IMR-90 (cell line): ENCODE measurements at regions not wholly inside any gene's neighbourhood (a gene's known extent, or its start where the extent isn't known, plus 50 kb on each side); places are given as distances from the start of the nearest gene placed in this dataset.

Source experiments
- ATAC-seq: fragments of 200-7000 bp; cut with Tn5 transposase; 2 replicates; pipeline ENCODE4 v1.9.1; 2020; ENCODE audit warnings: low read depth, mild to moderate bottlenecking, moderate library complexity
- BruUV-seq: library from RNA; stranded (reverse); fragments of 400-500 nt; replicated peaks from 2 replicates; lab custom pipeline; 2021; lab: Mats Ljungman, UMichigan
- CTCF ChIA-PET: fragments of 300-600 bp; formaldehyde crosslinking; extraction: SDS; loops from one replicate; lab custom pipeline; 2021; ENCODE audit warnings: antibody characterized with exemption; lab: Yijun Ruan, JAX
- POLR2A ChIA-PET: fragments of 300-600 bp; sonication (Branson Sonifier 250); formaldehyde crosslinking; loops from one replicate; lab custom pipeline; 2022; ENCODE audit warnings: antibody characterized with exemption; ENCODE audit not compliant: unreplicated experiment; lab: Charles Lee
- DNase-seq: peaks from one replicate; pipeline ENCODE4 v3.0.0; 2013
- H2AFZ ChIP-seq: replicated peaks from 2 replicates; pipeline ENCODE3; 2013; ENCODE audit warnings: low read length, mild to moderate bottlenecking; ENCODE audit not compliant: poor library complexity
- H2AK5ac ChIP-seq: 2 replicates; pipeline ENCODE4 v1.6.1; 2013; ENCODE audit warnings: low read depth, low read length, inconsistent platforms
- H2AK9ac ChIP-seq: replicated peaks from 2 replicates; pipeline ENCODE3; 2013; ENCODE audit warnings: mild to moderate bottlenecking, low read depth, low read length, moderate library complexity; ENCODE audit not compliant: poor library complexity
- H2BK120ac ChIP-seq: 2 replicates; pipeline ENCODE4 v1.6.1; 2013; ENCODE audit warnings: low read depth, low read length, inconsistent platforms
- H2BK15ac ChIP-seq: 3 replicates; pipeline ENCODE4 v1.6.1; 2013; ENCODE audit warnings: low read depth, low read length, inconsistent platforms
- H2BK20ac ChIP-seq: 2 replicates; pipeline ENCODE4 v1.6.1; 2013; ENCODE audit warnings: low read depth, mild to moderate bottlenecking, inconsistent platforms, low read length, moderate library complexity
- H2BK5ac ChIP-seq: 2 replicates; pipeline ENCODE4 v1.6.1; 2013; ENCODE audit warnings: mild to moderate bottlenecking, low read depth, low read length, inconsistent platforms; ENCODE audit not compliant: poor library complexity, severe bottlenecking
- H3K14ac ChIP-seq: replicated peaks from 2 replicates; pipeline ENCODE4 v1.6.1; 2013; ENCODE audit warnings: low read depth, low read length, inconsistent platforms
- H3K18ac ChIP-seq: 2 replicates; pipeline ENCODE4 v1.6.1; 2013; ENCODE audit warnings: low read depth, low read length, control low read depth
- H3K23ac ChIP-seq: 2 replicates; pipeline ENCODE4 v1.6.1; 2013; ENCODE audit warnings: low read depth, low read length, inconsistent platforms
- H3K27ac ChIP-seq: 2 replicates; pipeline ENCODE4 v1.5.1; 2013; ENCODE audit warnings: mild to moderate bottlenecking, control low read depth, low read length; ENCODE audit not compliant: insufficient read depth
- H3K27me3 ChIP-seq: 2 replicates; pipeline ENCODE4 v1.6.1; 2013; ENCODE audit warnings: low read length; ENCODE audit not compliant: control insufficient read depth, insufficient read depth
- H3K36me3 ChIP-seq: 2 replicates; pipeline ENCODE4 v1.6.1; 2013; ENCODE audit warnings: low read length, mixed read lengths; ENCODE audit not compliant: control insufficient read depth, insufficient read depth
- H3K4ac ChIP-seq: 2 replicates; pipeline ENCODE4 v1.6.1; 2013; ENCODE audit warnings: low read depth, low read length, inconsistent platforms
- H3K4me1 ChIP-seq: 2 replicates; pipeline ENCODE4 v1.6.1; 2013; ENCODE audit warnings: low read length, mixed read lengths; ENCODE audit not compliant: control insufficient read depth, insufficient read depth
- H3K4me2 ChIP-seq: 2 replicates; pipeline ENCODE4 v1.6.1; 2013; ENCODE audit warnings: low read depth, mild to moderate bottlenecking, control low read depth, low read length, moderate library complexity
- H3K4me3 ChIP-seq: 2 replicates; pipeline ENCODE4 v1.5.1; 2013; ENCODE audit warnings: low read depth, mild to moderate bottlenecking, control low read depth, low read length, moderate library complexity; ENCODE audit not compliant: insufficient read depth
- H3K56ac ChIP-seq: 2 replicates; pipeline ENCODE4 v1.6.1; 2013; ENCODE audit warnings: low read length, inconsistent platforms; ENCODE audit not compliant: insufficient read depth; ENCODE audit errors: extremely low read depth
- H3K79me1 ChIP-seq, 2 experiments: 2 replicates each; pipeline ENCODE4 v1.6.1; 2013; ENCODE audit warnings: low read length in 2 of 2, inconsistent platforms in 1 of 2, low read depth in 1 of 2
- H3K9ac ChIP-seq: 2 replicates; pipeline ENCODE4 v1.6.1; 2013; ENCODE audit warnings: low read depth, low read length, control low read depth
- H3K9me1 ChIP-seq: 2 replicates; pipeline ENCODE4 v1.6.1; 2013; ENCODE audit warnings: low read length, inconsistent platforms; ENCODE audit not compliant: insufficient read depth
- H3K9me3 ChIP-seq: 2 replicates; pipeline ENCODE4 v1.6.1; 2013; ENCODE audit warnings: low read length; ENCODE audit not compliant: control insufficient read depth, insufficient read depth
- H4K20me1 ChIP-seq: 2 replicates; pipeline ENCODE4 v1.6.1; 2013; ENCODE audit warnings: low read length, inconsistent platforms; ENCODE audit not compliant: insufficient read depth
- H4K5ac ChIP-seq: 2 replicates; pipeline ENCODE4 v1.6.1; 2013; ENCODE audit warnings: mild to moderate bottlenecking, low read depth, low read length, control low read depth
- H4K8ac ChIP-seq, 2 experiments: 2 replicates each; pipeline ENCODE4 v1.6.1; 2013; ENCODE audit warnings: low read depth in 2 of 2, low read length in 2 of 2, control low read depth in 1 of 2, inconsistent platforms in 1 of 2
- H4K91ac ChIP-seq: 2 replicates; pipeline ENCODE4 v1.6.1; 2013; ENCODE audit warnings: low read depth, low read length, inconsistent platforms; ENCODE audit not compliant: insufficient read depth
- BHLHE40 ChIP-seq: fragments of 150-350 bp; IDR thresholded peaks from 2 replicates; pipeline ENCODE4 v1.6.1; 2016; ENCODE audit warnings: mild to moderate bottlenecking, low read depth, low read length
- CEBPB ChIP-seq: IDR thresholded peaks from 2 replicates; pipeline ENCODE4 v1.6.1; 2012; ENCODE audit warnings: low read depth, low read length, improper control_type of control experiment
- CHD1 ChIP-seq: IDR thresholded peaks from 2 replicates; pipeline ENCODE4 v1.6.1; 2012; ENCODE audit warnings: low read depth, low read length, improper control_type of control experiment
- FOS ChIP-seq: fragments of 150-350 bp; IDR thresholded peaks from 2 replicates; pipeline ENCODE4 v1.6.1; 2016; ENCODE audit warnings: low read depth, low read length
- MAFK ChIP-seq: IDR thresholded peaks from 2 replicates; pipeline ENCODE4 v1.6.1; 2012; ENCODE audit warnings: low read depth, low read length, improper control_type of control experiment
- MAZ ChIP-seq: IDR thresholded peaks from 2 replicates; pipeline ENCODE4 v1.6.1; 2012; ENCODE audit warnings: low read depth, mild to moderate bottlenecking, low read length, improper control_type of control experiment, moderate library complexity, borderline replicate concordance
- MXI1 ChIP-seq: IDR thresholded peaks from 2 replicates; pipeline ENCODE4 v1.6.1; 2012; ENCODE audit warnings: low read depth, mild to moderate bottlenecking, low read length, moderate library complexity, borderline replicate concordance
- NFE2L2 ChIP-seq: fragments of 150-350 bp; IDR thresholded peaks from 2 replicates; pipeline ENCODE4 v1.6.1; 2016; ENCODE audit warnings: low read depth, mild to moderate bottlenecking, low read length
- POLR2A ChIP-seq: IDR thresholded peaks from 2 replicates; pipeline ENCODE4 v1.6.1; 2012; ENCODE audit warnings: mild to moderate bottlenecking, low read depth, low read length
- RAD21 ChIP-seq: IDR thresholded peaks from 2 replicates; pipeline ENCODE4 v1.6.1; 2012; ENCODE audit warnings: low read length, improper control_type of control experiment
- RCOR1 ChIP-seq: IDR thresholded peaks from 2 replicates; pipeline ENCODE4 v1.6.1; 2012; ENCODE audit warnings: mild to moderate bottlenecking, low read length, improper control_type of control experiment; ENCODE audit not compliant: insufficient replicate concordance
- RFX5 ChIP-seq: IDR thresholded peaks from 2 replicates; pipeline ENCODE4 v1.8.0; 2012; ENCODE audit warnings: low read depth, mild to moderate bottlenecking, low read length, moderate library complexity
- SMC3 ChIP-seq: fragments of 150-350 bp; IDR thresholded peaks from 2 replicates; pipeline ENCODE4 v1.6.1; 2016; ENCODE audit warnings: low read depth, mild to moderate bottlenecking, antibody characterized with exemption, low read length, moderate library complexity
- WGBS, 2 experiments: methylation state at CpG; one replicate each; pipeline versions ENCODE4 v1.1.5 to v1.1.7; 2013; ENCODE audit warnings: missing lambda C conversion rate in 2 of 2; ENCODE audit not compliant: insufficient read length in 1 of 2; ENCODE audit errors: extremely low coverage in 2 of 2; 5-methylcytosine and 5-hydroxymethylcytosine counted together
- dilution Hi-C: fragments of 300-500 bp; cut with HindIII; formaldehyde crosslinking; loops from one replicate; pipeline ENCODE4 v1.14.3; 2018; ENCODE audit warnings: low sequenced_read_pairs; ENCODE audit not compliant: unreplicated experiment
- in situ Hi-C: fragments of 300-500 bp; cut with MboI; formaldehyde crosslinking; loops from 3 replicates; pipeline ENCODE4 v1.14.3; 2019; ENCODE audit warnings: low sequenced_read_pairs, inconsistent platforms, mixed read lengths
- intact Hi-C: fragments of 100-400 bp; cut with micrococcal nuclease; formaldehyde crosslinking; loops from 2 replicates; pipeline ENCODE4 v1.10.0; 2022
- TF ChIP-seq, protein P1 (sequence below): fragments of 150-350 bp; IDR thresholded peaks from 2 replicates; pipeline ENCODE4 v1.6.1; 2017; ENCODE audit warnings: mild to moderate bottlenecking, antibody characterized with exemption, low read length, low read depth
- TF ChIP-seq, protein P2 (sequence below): fragments of 150-350 bp; IDR thresholded peaks from 2 replicates; pipeline ENCODE4 v1.6.1; 2016; ENCODE audit warnings: low read depth, mild to moderate bottlenecking, low read length, moderate library complexity, borderline replicate concordance
- TF ChIP-seq, protein P3 (sequence below): conservative IDR thresholded peaks from 2 replicates; pipeline ENCODE4 v1.5.1; 2012; ENCODE audit warnings: mild to moderate bottlenecking, low read depth, low read length, improper control_type of control experiment

DNA sequence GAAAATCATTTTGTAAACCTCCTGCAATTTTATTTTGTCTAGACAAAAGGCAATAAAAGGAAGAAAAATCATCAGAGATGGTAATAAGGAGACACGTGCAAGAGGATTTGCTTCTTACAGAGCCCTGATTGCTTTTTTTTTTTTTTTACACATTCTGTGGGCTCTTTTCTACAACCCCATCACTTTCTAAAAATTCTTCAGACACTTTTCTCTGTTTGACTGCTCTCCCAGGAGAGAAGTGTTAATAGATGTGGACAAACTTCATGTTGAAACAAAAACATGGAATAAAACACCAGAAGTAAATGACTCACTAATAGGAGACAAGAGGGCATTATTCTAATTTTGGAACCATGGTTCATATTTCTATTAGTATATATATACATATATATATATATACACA is 114.4 kb upstream of the TPRG1 start:
- H2BK120ac ChIP-seq = no peak overlapping the region
- in situ Hi-C loops = no loop called here
- ChIA-PET POLR2A (no interaction called here), CTCF (no interaction called here)
- no peaks in the 10 kb centered on the region for H3K4me1 ChIP-seq
- no peak for DNase-seq
- no TSS peak for BruUV-seq
- no peak overlapping the region for H2BK5ac ChIP-seq
- no peaks in the 10 kb centered on the region for H3K9me1 ChIP-seq
- no peak overlapping the region for H2AFZ ChIP-seq
- intact Hi-C loops = no loop called here
- H3K14ac ChIP-seq = no peak overlapping the region
- dilution Hi-C loops = no loop called here
- no peaks in the 10 kb centered on the region for H3K79me1 ChIP-seq
- H3K9ac ChIP-seq = no peak overlapping the region
- H3K36me3 ChIP-seq = no peaks in the 10 kb centered on the region
- H2AK5ac ChIP-seq = no peak overlapping the region
- no peak overlapping the region for H2AK9ac ChIP-seq
- no peaks in the 10 kb centered on the region; the same call in 1 of the 2 replicates for H3K9me3 ChIP-seq
- TF ChIP-seq RCOR1 = no peak
- no peak for TF ChIP-seq MXI1
- TF ChIP-seq CHD1 = no peak
- no peak for TF ChIP-seq NFE2L2
- TF ChIP-seq BHLHE40 = no peak
- no peak for TF ChIP-seq POLR2A
- no peak for TF ChIP-seq MAZ
- no peak for TF ChIP-seq CEBPB
- TF ChIP-seq FOS = no peak
- no peak for TF ChIP-seq MAFK
- no peak for TF ChIP-seq RFX5
- TF ChIP-seq SMC3 = no peak
- TF ChIP-seq RAD21 = no peak
- TF ChIP-seq, protein P1, sequence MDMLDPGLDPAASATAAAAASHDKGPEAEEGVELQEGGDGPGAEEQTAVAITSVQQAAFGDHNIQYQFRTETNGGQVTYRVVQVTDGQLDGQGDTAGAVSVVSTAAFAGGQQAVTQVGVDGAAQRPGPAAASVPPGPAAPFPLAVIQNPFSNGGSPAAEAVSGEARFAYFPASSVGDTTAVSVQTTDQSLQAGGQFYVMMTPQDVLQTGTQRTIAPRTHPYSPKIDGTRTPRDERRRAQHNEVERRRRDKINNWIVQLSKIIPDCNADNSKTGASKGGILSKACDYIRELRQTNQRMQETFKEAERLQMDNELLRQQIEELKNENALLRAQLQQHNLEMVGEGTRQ = no peak
- TF ChIP-seq, protein P2, sequence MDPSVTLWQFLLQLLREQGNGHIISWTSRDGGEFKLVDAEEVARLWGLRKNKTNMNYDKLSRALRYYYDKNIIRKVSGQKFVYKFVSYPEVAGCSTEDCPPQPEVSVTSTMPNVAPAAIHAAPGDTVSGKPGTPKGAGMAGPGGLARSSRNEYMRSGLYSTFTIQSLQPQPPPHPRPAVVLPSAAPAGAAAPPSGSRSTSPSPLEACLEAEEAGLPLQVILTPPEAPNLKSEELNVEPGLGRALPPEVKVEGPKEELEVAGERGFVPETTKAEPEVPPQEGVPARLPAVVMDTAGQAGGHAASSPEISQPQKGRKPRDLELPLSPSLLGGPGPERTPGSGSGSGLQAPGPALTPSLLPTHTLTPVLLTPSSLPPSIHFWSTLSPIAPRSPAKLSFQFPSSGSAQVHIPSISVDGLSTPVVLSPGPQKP = no peak
- TF ChIP-seq, protein P3, sequence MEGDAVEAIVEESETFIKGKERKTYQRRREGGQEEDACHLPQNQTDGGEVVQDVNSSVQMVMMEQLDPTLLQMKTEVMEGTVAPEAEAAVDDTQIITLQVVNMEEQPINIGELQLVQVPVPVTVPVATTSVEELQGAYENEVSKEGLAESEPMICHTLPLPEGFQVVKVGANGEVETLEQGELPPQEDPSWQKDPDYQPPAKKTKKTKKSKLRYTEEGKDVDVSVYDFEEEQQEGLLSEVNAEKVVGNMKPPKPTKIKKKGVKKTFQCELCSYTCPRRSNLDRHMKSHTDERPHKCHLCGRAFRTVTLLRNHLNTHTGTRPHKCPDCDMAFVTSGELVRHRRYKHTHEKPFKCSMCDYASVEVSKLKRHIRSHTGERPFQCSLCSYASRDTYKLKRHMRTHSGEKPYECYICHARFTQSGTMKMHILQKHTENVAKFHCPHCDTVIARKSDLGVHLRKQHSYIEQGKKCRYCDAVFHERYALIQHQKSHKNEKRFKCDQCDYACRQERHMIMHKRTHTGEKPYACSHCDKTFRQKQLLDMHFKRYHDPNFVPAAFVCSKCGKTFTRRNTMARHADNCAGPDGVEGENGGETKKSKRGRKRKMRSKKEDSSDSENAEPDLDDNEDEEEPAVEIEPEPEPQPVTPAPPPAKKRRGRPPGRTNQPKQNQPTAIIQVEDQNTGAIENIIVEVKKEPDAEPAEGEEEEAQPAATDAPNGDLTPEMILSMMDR = no peak
- no CpG with 5 or more reads among the region's 1 CpG for whole genome bisulfite sequencing, 2 experiments
- no peak overlapping the region for H3K4ac ChIP-seq
- H4K5ac ChIP-seq = no peak overlapping the region
- ATAC-seq = no peak
- no peaks in the 10 kb centered on the region for H4K20me1 ChIP-seq
- H2BK15ac ChIP-seq = no peak overlapping the region
- no peak overlapping the region for H4K8ac ChIP-seq
- peaks cover 2% of the 10 kb centered on the region for H3K27me3 ChIP-seq
- H3K23ac ChIP-seq = no peak overlapping the region
- no peak overlapping the region for H3K18ac ChIP-seq
- H3K4me2 ChIP-seq = no peak overlapping the region
- no peak overlapping the region for H2BK20ac ChIP-seq
- no peak overlapping the region for H3K56ac ChIP-seq
- no peak overlapping the region for H3K4me3 ChIP-seq
- no peak overlapping the region for H4K91ac ChIP-seq
- no peak overlapping the region for H3K27ac ChIP-seq
